ENCODE measurements at regions not wholly inside any gene's neighbourhood (a gene's known extent, or its start where the extent isn't known, plus 50 kb on each side); places are given as distances from the start of the nearest gene placed in this dataset.

DNA sequence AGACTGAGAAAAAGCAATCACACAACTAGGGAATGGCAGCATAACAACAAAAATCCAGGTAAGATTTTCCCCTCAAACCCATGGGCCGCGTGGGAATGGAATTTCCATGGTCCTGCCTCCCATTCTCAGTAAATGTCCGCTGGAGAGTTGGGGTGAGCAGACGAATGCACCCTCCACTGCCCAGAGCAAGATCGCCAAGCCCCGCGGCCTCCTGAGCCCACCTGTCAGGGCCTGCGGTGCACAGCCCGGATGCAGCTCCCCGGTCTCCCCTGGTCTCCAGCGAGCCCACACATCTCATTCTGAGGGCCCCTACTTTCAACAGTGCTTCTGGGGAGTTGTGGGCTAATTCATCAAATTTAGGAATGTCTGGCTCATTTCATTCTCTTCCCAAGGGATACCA lies 327.4 kb upstream of the HS6ST1 start:
- TF ChIP-seq, protein P1, sequence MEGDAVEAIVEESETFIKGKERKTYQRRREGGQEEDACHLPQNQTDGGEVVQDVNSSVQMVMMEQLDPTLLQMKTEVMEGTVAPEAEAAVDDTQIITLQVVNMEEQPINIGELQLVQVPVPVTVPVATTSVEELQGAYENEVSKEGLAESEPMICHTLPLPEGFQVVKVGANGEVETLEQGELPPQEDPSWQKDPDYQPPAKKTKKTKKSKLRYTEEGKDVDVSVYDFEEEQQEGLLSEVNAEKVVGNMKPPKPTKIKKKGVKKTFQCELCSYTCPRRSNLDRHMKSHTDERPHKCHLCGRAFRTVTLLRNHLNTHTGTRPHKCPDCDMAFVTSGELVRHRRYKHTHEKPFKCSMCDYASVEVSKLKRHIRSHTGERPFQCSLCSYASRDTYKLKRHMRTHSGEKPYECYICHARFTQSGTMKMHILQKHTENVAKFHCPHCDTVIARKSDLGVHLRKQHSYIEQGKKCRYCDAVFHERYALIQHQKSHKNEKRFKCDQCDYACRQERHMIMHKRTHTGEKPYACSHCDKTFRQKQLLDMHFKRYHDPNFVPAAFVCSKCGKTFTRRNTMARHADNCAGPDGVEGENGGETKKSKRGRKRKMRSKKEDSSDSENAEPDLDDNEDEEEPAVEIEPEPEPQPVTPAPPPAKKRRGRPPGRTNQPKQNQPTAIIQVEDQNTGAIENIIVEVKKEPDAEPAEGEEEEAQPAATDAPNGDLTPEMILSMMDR (IDR thresholded peaks at IDR 0.05): no peak
- no peak for TF ChIP-seq POLR2A (IDR thresholded peaks at IDR 0.05)
